C4-2B (cell line): ENCODE measurements at regions not wholly inside any gene's neighbourhood (a gene's known extent, or its start where the extent isn't known, plus 50 kb on each side); places are given as distances from the start of the nearest gene placed in this dataset.

Experiments used
- H3K27ac ChIP-seq: fragments of 450-650 bp; 2 replicates; pipeline ENCODE4 v1.5.1; 2017
- CTCF ChIP-seq: fragments of 450-650 bp; conservative IDR thresholded peaks from 2 replicates; pipeline ENCODE4 v1.5.1; 2017; ENCODE audit warnings: mild to moderate bottlenecking
- ZFX ChIP-seq: fragments of 450-650 bp; IDR thresholded peaks from 2 replicates; pipeline ENCODE4 v1.6.1; 2017

- no peak for TF ChIP-seq ZFX
- no peak for TF ChIP-seq CTCF
Observed at GRCh38 chr5:2012885-2013284, 130.2 kb upstream of the IRX4 start.

GRCh38 chr5:2011481-2012411, 129.0 kb upstream of the IRX4 start:
- no peak for TF ChIP-seq ZFX
- no peak overlapping the region for H3K27ac ChIP-seq

More at GRCh38 chr5:2012885-2013284, 130.2 kb upstream of the IRX4 start:
- H3K27ac ChIP-seq = no peak overlapping the region

GRCh38 chr5:2010940-2011339, 128.2 kb upstream of the IRX4 start:
- no peak overlapping the region for H3K27ac ChIP-seq
- TF ChIP-seq ZFX = no peak
- TF ChIP-seq CTCF = no peak

- no peak overlapping the region for H3K27ac ChIP-seq
- no peak for TF ChIP-seq ZFX
- no peak for TF ChIP-seq CTCF
Observed at GRCh38 chr5:2009986-2010914, 127.5 kb upstream of the IRX4 start.

GRCh38 chr5:2008851-2009629, 126.3 kb upstream of the IRX4 start:
- TF ChIP-seq ZFX (no peak), CTCF (no peak)
- H3K27ac ChIP-seq = no peak overlapping the region

GRCh38 chr5:2007878-2008501, 125.3 kb upstream of the IRX4 start:
- TF ChIP-seq CTCF = no peak
- TF ChIP-seq ZFX = no peak
- no peak overlapping the region for H3K27ac ChIP-seq

GRCh38 chr5:2007496-2007877, 124.8 kb upstream of the IRX4 start:
- no peak overlapping the region for H3K27ac ChIP-seq
- TF ChIP-seq ZFX = no peak
- no peak for TF ChIP-seq CTCF
